A673 (cell line): ENCODE measurements at regions not wholly inside any gene's neighbourhood (a gene's known extent, or its start where the extent isn't known, plus 50 kb on each side); places are given as distances from the start of the nearest gene placed in this dataset.

ENCODE experiments used
- BruUV-seq: library from RNA; stranded (reverse); fragments of 400-500 nt; replicated peaks from 2 replicates; lab custom pipeline; 2021; lab: Mats Ljungman, UMichigan
- CTCF ChIA-PET: fragments of 300-600 bp; sonication (Branson Sonifier 250); formaldehyde crosslinking; loops from one replicate; lab custom pipeline; 2022; ENCODE audit warnings: antibody characterized with exemption; lab: Charles Lee
- POLR2A ChIA-PET: fragments of 300-600 bp; sonication (Branson Sonifier 250); formaldehyde crosslinking; loops from one replicate; lab custom pipeline; 2022; ENCODE audit warnings: antibody characterized with exemption; ENCODE audit not compliant: low non-redundant PET; lab: Charles Lee
- DNase-seq: peaks from one replicate; pipeline ENCODE4 v3.0.0-alpha.2; 2015; ENCODE audit warnings: low spot score
- H3K27ac ChIP-seq: fragments of 200-600 bp; sonication (generic); 2 replicates; pipeline ENCODE4 v1.5.1; 2016; ENCODE audit warnings: mixed run types, low read depth, mild to moderate bottlenecking, mixed read lengths, antibody characterized with exemption, low read length; ENCODE audit not compliant: poor library complexity, severe bottlenecking
- H3K27me3 ChIP-seq: fragments of 200-600 bp; sonication (generic); replicated peaks from 2 replicates; pipeline ENCODE4 v1.6.1; 2017; ENCODE audit warnings: mixed run types, low read depth, mild to moderate bottlenecking, mixed read lengths, antibody characterized with exemption, low read length; ENCODE audit not compliant: insufficient read depth, poor library complexity
- H3K36me3 ChIP-seq: fragments of 200-600 bp; sonication (generic); 2 replicates; pipeline ENCODE4 v1.6.1; 2016; ENCODE audit warnings: mixed run types, mild to moderate bottlenecking, mixed read lengths, antibody characterized with exemption, low read length; ENCODE audit not compliant: insufficient read depth, poor library complexity, severe bottlenecking
- H3K4me1 ChIP-seq: fragments of 200-600 bp; sonication (generic); 2 replicates; pipeline ENCODE4 v1.6.1; 2017; ENCODE audit warnings: mixed run types, mild to moderate bottlenecking, mixed read lengths, antibody characterized with exemption, low read length; ENCODE audit not compliant: insufficient read depth, poor library complexity, severe bottlenecking
- H3K4me3 ChIP-seq: fragments of 200-600 bp; sonication (generic); 2 replicates; pipeline ENCODE4 v1.5.1; 2016; ENCODE audit warnings: low read depth, mixed run types, mild to moderate bottlenecking, mixed read lengths, low read length; ENCODE audit not compliant: poor library complexity, severe bottlenecking
- H3K9me3 ChIP-seq: fragments of 200-600 bp; sonication (generic); 2 replicates; pipeline ENCODE4 v1.6.1; 2016; ENCODE audit warnings: mixed run types, low read depth, mild to moderate bottlenecking, mixed read lengths, antibody characterized with exemption, low read length; ENCODE audit not compliant: poor library complexity, severe bottlenecking
- EZH2 ChIP-seq: fragments of 200-600 bp; sonication (generic); IDR thresholded peaks from 2 replicates; pipeline ENCODE4 v1.6.1; 2017; ENCODE audit warnings: borderline replicate concordance, low read depth, mild to moderate bottlenecking, mixed read lengths, antibody characterized with exemption, low read length; ENCODE audit not compliant: poor library complexity, severe bottlenecking
- intact Hi-C: fragments of 100-400 bp; cut with micrococcal nuclease; formaldehyde crosslinking; loops from one replicate; pipeline ENCODE4 v1.10.0; 2022; ENCODE audit not compliant: unreplicated experiment
- TF ChIP-seq, protein P1 (sequence below): fragments of 300-800, 200-600 bp; sonication (generic); conservative IDR thresholded peaks from 2 replicates; pipeline ENCODE4 v1.5.1; 2017; ENCODE audit warnings: low read depth, mild to moderate bottlenecking, antibody characterized with exemption, low read length, moderate library complexity, mixed read lengths

DNA sequence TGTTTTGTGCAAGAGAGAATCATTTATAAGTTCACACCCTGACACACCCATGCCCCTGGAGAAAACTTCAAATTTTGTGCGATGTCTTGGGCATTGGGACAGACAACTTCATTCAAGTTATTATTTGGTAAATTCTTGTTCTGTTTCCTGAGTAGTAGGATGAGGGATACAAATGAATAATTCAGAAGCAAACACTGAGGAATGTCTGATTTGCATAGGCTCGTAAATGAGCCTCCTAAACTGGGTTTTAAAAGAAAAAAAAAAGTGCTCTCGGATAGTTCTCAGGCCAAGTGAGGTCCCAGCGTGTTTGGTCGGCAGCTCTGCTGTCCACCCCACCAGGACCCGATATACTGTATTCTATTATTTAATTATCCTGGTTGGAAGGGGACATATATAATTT is 134.7 kb upstream of the CPM start:
- intact Hi-C loops, result no loop called here
- peaks cover 12% of the 10 kb centered on the region for H3K4me1 ChIP-seq
- H3K9me3 ChIP-seq, result no peaks in the 10 kb centered on the region
- CTCF ChIA-PET, result no interaction called here
- POLR2A ChIA-PET, result interaction anchor here (0.7 kb wide), 1 partner anchor 39 kb away, joined by 3 read pairs; no protein-coding TSS in a partner anchor
- no peak overlapping the region for H3K4me3 ChIP-seq
- no peak overlapping the region for H3K27ac ChIP-seq
- peak; percentile 40 for DNase-seq
- TF ChIP-seq, protein P1, sequence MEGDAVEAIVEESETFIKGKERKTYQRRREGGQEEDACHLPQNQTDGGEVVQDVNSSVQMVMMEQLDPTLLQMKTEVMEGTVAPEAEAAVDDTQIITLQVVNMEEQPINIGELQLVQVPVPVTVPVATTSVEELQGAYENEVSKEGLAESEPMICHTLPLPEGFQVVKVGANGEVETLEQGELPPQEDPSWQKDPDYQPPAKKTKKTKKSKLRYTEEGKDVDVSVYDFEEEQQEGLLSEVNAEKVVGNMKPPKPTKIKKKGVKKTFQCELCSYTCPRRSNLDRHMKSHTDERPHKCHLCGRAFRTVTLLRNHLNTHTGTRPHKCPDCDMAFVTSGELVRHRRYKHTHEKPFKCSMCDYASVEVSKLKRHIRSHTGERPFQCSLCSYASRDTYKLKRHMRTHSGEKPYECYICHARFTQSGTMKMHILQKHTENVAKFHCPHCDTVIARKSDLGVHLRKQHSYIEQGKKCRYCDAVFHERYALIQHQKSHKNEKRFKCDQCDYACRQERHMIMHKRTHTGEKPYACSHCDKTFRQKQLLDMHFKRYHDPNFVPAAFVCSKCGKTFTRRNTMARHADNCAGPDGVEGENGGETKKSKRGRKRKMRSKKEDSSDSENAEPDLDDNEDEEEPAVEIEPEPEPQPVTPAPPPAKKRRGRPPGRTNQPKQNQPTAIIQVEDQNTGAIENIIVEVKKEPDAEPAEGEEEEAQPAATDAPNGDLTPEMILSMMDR, result no peak
- TF ChIP-seq EZH2, result no peak
- H3K27me3 ChIP-seq, result no peaks in the 10 kb centered on the region
- no peaks in the 10 kb centered on the region for H3K36me3 ChIP-seq
- BruUV-seq, result no TSS peak

DNA sequence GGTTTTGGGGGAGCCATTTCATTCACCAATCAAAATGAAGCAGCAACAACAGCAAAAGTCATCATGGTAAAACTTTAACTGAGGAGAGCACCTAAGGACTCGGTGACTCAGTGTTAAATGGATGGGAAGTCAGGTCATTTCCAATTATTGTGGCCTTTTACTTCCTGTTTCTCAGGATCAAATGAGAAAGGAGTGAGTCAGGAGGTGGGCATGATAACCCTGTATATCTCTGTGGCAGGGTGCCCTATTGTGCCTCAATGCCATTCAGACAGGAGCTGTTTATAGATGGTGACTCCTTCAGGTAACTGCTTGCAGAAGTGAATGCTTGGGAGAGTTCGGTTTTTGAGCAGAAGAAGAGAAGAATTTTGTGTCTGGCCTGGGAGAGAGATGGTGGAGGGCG is 135.5 kb upstream of the CPM start:
- ChIA-PET CTCF (interaction anchor here (1.6 kb wide), 1 partner anchor 194 kb away, joined by 6 read pairs; no protein-coding TSS in a partner anchor), POLR2A (no interaction called here)
- TF ChIP-seq EZH2, result no peak
- TF ChIP-seq, protein P1, result no peak
- Histone ChIP-seq H3K27ac (no peak overlapping the region), H3K36me3 (no peaks in the 10 kb centered on the region), H3K4me1 (peaks cover 12% of the 10 kb centered on the region), H3K4me3 (no peak overlapping the region), H3K9me3 (no peaks in the 10 kb centered on the region), H3K27me3 (no peaks in the 10 kb centered on the region)
- no TSS peak for BruUV-seq
- no peak for DNase-seq
- intact Hi-C loops, result no loop called here

DNA sequence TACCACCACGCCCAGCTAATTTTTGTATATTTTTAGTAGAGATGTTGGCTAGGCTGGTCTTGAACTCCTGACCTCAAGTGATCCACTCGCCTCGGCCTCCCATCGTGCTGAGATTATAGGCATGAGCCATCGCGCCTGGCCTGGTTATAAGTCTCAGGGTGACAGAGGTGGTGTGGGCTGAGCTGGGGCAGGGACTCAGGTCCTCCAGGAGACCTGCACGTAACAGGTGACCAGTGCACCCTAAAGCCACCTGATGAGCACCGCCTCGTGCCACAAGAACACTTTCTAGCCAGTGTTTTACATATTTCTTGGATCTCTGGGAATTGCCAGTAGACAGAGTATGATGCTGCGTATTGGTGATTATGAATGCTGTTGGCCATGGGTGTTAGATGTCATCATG is 136.5 kb upstream of the CPM start:
- Histone ChIP-seq H3K27me3 (no peaks in the 10 kb centered on the region), H3K36me3 (no peaks in the 10 kb centered on the region), H3K27ac (no peak overlapping the region), H3K9me3 (no peaks in the 10 kb centered on the region), H3K4me3 (no peak overlapping the region), H3K4me1 (peaks cover 12% of the 10 kb centered on the region)
- DNase-seq, result no peak
- POLR2A ChIA-PET, result no interaction called here
- TF ChIP-seq, protein P1, result no peak
- no peak for TF ChIP-seq EZH2
- intact Hi-C loops, result no loop called here
- no TSS peak for BruUV-seq
- CTCF ChIA-PET, result interaction anchor here (1.6 kb wide), 1 partner anchor 195 kb away, joined by 6 read pairs; no protein-coding TSS in a partner anchor
